NCI-H1105 (cell line): ENCODE measurements at regions not wholly inside any gene's neighbourhood (a gene's known extent, or its start where the extent isn't known, plus 50 kb on each side); places are given as distances from the start of the nearest gene placed in this dataset.
"Not testable (repeated sequence)": the region's sequence is repeated elsewhere in the genome, so short reads cannot be mapped to it uniquely, and the experiment has no call there.

Experiments used
- DNase-seq: peaks from one replicate; lab custom pipeline; 2025; lab: John Stamatoyannopoulos, UW

DNA sequence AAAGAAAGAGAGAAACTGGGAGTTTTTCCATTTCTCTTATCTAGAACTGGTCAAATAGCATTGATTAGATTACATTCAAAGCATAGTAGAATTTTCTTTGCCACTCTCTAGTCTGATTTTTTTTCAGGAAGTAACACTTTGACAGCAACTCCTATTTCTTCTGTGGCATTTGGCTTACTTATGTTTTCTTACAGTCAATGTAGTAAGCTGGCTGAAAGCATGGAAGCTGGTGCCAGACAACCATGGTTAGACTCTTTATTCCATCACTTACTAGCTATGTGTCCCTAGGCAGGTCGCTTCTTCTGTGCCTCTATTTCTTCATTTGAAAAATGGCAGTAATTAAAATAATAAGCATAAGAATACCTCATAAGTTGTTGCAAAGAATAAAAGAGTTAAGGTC lies 54.2 kb upstream of the OPRM1 start:
- DNase-seq = no peak

DNA sequence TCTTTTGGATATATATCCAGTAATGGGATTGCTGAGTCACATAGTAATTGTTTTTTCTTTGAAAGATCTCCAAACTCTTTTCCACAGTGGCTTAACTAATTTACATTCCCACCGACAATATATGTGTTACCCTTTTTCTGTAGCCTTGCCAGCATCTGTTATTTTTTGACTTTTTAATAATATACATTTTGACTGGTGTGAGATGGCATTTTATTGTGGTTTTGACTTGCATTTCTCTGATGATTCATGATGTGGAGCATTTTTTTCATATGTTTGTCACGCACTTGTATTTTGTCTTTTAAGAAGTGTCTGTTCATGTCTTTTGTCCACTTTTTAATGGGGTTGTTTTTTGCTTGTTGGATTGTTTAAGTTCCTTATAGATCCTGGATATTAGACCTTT lies 58.9 kb upstream of the OPRM1 start:
- DNase-seq = no peak

- not testable (repeated sequence) for DNase-seq
These were observed 60.0 kb upstream of the OPRM1 start for GRCh38 chr6:153978911-153979548.

- DNase-seq = no peak
These were observed 61.9 kb upstream of the OPRM1 start for GRCh38 chr6:153976921-153977693.

DNA sequence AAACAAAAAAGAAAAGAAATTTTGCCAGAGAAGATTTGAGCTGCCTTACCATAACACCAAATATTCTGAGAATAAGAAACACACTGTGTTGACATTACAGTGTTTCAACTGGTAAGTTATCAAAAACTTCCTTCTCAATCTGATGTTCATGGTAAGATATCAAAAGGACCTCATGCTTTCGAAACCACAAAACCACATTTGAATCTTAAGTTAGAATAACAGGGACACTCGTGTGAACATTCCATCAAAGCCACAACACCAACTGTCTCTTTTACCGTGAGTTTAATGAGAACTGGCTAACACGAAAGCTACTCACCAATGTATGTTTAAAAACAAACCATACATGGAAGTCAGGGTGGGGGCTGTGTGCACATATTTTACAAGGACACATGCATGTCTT lies 73.0 kb upstream of the OPRM1 start:
- DNase-seq = no peak

GRCh38 chr6:153963352-153963751 lies 75.7 kb upstream of the OPRM1 start:
- no peak for DNase-seq

GRCh38 chr6:153962555-153962954 lies 76.5 kb upstream of the OPRM1 start:
- no peak for DNase-seq

- DNase-seq = no peak
These were observed 78.3 kb upstream of the OPRM1 start for GRCh38 chr6:153960741-153961140.

GRCh38 chr6:153960281-153960680 lies 78.8 kb upstream of the OPRM1 start:
- no peak for DNase-seq

DNA sequence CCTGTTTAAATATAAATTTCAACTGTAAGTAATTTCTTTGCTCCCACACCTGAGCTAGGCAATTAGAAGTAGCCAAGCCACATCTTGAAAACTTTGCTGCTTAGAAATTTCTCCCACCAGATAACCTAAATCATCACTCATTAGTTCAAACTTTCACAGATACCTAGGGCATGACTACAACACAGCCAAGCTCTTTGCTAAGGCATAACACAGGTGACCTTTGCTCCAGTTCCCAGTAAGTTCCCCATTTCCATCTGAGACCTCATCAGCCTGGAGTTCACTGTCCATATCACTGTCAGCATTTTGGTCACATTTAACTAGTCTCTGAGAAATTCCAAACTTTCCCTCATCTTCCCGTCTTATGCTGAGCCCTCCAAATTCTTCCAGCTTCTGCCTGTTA lies 79.8 kb upstream of the OPRM1 start:
- DNase-seq = no peak

GRCh38 chr6:153958860-153959259 lies 80.2 kb upstream of the OPRM1 start:
- no peak for DNase-seq

- no peak for DNase-seq
These were observed 81.6 kb upstream of the OPRM1 start for GRCh38 chr6:153957394-153957793.

DNA sequence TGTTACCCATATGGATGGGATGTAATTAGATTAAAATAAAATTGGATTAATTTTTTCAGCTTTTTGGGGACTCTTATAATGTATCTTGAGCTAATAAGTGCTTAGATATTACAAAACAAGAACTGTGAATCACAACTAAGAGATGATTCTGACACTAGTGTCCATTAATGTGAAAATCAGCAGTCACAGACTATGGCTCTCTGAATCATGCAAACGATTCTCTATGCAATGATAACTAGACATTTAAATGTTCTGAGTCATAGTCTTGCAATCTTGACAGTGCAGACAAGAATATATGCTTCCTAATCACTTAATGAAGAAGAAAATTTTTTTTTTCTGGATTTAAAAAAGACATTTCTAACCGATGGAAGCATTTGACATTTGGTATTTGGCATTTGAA lies 82.2 kb upstream of the OPRM1 start:
- DNase-seq = no peak

- DNase-seq = no peak
These were observed 89.4 kb upstream of the OPRM1 start for GRCh38 chr6:153949616-153950015.

DNA sequence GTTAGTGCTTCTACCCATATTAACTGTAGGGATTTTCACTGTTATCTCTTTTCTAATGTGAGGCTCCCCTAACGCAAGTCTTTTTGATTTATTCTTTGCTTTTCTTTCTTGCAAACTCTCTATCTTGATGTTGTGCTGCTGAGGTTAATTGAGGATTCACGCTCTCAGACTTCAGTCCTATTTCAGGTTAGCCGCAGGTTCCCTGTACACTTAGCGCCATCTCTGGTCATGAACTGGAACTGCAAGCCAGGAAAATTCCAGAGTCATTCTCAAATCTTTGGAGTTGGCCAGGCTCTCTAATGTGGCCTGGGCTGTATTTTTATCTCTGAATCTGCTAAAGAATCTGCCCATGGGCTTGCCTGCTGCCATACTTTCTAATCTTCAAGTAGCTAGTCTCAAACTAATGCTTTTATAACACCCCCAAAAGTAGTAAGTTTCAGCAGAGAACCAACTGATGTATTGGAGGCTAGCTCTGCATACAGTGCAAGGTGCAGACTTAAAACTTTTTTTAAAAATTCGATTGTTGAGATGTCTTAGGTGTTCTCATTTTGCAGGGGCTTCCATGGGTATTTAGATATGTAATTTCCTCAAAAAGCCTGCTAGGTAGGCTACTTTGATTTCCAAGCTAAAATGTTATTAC lies 91.1 kb upstream of the OPRM1 start:
- DNase-seq = no peak

GRCh38 chr6:153944201-153944600 lies 94.8 kb upstream of the OPRM1 start:
- DNase-seq = no peak

GRCh38 chr6:153942361-153942760 lies 96.7 kb upstream of the OPRM1 start:
- no peak for DNase-seq

- DNase-seq = no peak
These were observed 97.3 kb upstream of the OPRM1 start for GRCh38 chr6:153941768-153942167.

GRCh38 chr6:153938876-153939275 lies 100.2 kb upstream of the OPRM1 start:
- DNase-seq = no peak

DNA sequence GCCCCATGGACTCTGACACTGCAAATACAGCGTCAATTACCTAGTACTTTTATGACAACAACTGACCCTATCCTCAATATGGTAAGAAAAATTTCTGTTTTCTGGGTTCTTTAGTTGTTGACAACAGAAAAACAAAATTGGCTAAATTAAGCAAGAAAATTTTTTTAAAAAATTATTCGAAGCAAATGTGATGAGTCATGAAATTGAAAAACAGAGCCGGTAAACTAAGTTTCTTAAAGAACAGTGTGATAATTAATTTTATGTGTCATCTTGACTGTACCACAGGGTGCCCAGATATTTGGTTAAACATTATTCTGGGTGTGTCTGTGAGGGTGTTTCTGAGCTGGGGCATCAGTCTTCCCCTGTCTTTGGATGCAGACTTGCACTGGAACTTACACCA lies 107.6 kb upstream of the OPRM1 start:
- DNase-seq = no peak

DNA sequence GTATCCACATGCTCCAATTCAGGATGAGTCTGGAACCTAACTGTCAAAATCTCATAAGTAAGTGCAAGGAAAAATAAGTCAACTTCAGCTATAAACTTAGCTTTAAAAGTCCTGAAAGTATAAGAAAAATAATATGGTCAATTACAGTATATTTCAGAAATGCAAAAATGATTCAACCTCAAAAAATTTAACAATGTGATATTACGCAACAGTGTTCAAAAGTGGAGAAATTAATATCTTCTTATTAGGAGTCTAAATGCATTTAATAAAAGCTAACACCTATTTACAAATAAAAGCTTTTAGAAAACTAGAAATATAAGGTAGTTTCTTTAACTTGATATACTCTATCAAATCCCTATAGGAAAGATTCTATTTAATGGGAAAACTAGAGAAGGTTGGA lies 111.2 kb upstream of the OPRM1 start:
- DNase-seq = no peak

DNA sequence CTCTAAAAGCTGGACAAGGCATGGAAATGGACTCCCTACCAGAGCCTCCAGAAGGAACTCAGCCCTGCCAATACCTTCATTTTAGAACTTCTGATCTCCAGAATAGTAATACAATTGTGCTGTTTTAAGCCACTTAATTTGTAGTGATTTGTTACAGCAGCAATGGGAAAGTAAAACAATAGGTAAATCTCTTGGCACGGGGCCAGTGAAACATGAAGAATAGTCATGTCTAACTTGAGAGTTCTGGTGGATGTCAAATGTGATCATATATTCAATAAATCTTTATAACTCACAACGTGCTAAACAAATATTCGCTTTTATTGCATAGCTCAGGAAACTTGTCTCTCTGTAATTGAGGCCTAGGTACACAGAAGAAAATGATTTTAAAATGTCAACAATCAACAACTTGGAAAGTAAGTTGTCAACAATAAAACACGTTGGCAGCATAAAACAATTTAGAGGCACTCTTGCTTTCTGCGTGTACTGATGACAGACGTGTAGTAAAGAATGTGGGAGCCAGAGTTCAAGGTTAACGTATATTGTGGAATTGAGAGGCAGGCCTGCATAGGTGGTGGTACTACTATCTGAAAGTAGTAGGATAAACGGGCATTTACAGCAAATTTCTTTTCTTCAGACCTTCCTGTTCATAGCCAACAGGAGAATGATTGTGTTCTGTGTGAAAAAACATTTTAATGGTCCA lies 140.5 kb upstream of the OPRM1 start:
- DNase-seq = no peak

GRCh38 chr6:153882411-153882810 lies 156.6 kb upstream of the OPRM1 start:
- DNase-seq = no peak
